HPDE6-E6E7 (cell line): ENCODE measurements at regions not wholly inside any gene's neighbourhood (a gene's known extent, or its start where the extent isn't known, plus 50 kb on each side); places are given as distances from the start of the nearest gene placed in this dataset.

Experiments
- DNase-seq: peaks from one replicate; pipeline ENCODE4 v3.0.0; 2011; ENCODE audit warnings: missing footprints; ENCODE audit errors: extremely low spot score

GRCh38 chr2:217165547-217165946 is 305.7 kb upstream of the TNP1 start:
- no peak for DNase-seq

- no peak for DNase-seq
Observed at GRCh38 chr2:217163987-217164386, 304.1 kb upstream of the TNP1 start.

GRCh38 chr2:217162533-217162932 is 302.7 kb upstream of the TNP1 start:
- no peak for DNase-seq

DNA sequence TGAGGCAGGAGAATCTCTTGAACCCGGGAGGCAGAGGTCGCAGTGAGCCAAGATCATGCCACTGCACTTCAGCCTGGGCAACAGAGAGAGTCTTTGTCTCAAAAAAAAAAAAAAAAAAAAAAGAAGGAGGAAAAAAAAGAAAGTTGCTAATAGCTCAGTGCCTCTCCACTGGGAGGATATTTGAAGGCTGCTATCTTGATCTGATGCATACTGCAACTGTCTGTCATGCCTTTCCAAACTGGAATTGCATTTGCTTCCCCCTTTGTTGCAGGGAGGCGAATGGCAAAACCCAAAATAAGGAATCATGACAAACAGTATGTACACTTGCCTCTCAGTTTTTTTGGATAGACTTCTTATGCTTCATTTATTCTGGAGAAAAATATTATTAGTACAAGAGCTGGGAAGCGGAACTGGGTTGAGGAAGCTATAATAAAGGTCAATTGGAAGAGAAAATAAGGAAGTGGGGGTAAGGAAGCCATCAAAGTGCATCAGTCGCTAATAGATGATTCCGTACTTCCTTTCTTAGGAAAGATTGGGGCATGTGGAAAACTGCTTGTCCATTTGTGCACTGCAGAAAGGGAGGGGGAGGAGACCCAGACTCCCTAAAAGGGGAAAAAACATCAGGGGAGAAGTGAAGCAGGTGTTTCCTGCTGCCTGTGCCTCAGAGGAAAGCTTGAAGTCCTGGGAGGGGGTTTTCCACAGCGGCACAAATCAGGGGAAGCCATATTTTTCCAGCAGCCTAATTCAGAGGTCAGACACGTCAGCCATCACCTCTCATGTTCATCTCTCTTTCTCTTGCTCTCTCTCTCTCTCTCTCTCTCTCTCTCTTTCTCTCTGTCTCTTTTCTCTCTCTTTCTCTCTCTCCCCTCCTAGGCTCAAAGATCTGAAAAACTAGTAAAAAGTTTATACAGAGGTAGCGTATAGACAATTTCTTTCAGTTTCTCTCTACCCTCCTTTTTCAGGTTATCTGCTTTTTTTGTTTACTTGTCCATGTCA is 301.4 kb upstream of the TNP1 start:
- no peak for DNase-seq

DNA sequence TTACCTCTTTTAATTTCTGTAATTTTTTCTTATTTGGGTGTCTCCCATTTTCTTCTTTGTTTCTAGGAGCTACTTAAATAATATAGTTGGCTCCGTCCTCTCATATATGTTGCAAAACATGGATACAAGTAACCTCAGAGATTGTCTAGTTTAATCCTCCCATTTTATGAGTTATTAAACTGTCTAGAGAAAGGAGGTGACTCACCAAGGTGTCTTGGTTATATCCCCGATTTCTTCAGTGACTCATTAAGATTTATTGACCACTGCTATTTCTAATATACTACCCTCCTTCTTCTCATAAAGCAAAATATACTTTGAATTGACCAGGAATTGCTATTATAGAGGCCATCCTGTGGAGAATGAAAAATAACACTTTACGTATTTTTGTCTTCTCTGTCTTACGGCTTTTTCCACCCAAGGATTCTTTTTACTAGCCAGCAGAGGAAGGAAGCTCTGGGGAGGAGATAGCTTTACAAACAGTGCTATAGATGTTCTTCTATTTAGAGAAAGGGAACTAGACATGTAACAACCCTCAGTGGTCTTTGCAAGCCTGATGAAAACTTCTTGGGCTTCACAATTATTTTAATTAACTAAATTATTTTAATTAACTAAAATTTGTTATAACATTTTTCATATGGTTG is 300.4 kb upstream of the TNP1 start:
- DNase-seq: peak; percentile 16

DNA sequence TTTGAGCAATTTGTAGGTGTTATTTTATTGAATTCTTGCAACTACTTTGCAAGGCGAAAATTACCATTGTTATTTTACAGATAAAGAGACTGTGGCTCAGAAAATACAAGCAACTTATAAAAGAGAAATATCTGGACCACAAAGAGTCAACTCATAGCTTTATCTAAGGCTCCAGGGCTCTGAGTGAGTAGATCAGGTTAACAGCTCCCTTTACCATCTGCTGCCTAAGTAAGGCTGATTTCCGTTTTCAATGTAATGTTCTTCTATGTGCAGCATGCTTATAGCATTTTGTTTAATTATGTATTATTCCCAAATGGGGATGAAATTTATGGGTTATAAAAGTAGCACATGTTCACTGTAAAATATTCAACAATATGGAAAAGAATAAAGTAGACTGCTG is 299.1 kb upstream of the TNP1 start:
- DNase-seq: no peak

- DNase-seq: no peak
Observed at GRCh38 chr2:217157581-217157980, 297.7 kb upstream of the TNP1 start.

- DNase-seq: no peak
Observed at GRCh38 chr2:217156801-217157200, 296.9 kb upstream of the TNP1 start.

- DNase-seq: no peak
Observed at GRCh38 chr2:217154923-217155322, 295.1 kb upstream of the TNP1 start.

- no peak for DNase-seq
Observed at GRCh38 chr2:217153510-217153909, 293.6 kb upstream of the TNP1 start.

DNA sequence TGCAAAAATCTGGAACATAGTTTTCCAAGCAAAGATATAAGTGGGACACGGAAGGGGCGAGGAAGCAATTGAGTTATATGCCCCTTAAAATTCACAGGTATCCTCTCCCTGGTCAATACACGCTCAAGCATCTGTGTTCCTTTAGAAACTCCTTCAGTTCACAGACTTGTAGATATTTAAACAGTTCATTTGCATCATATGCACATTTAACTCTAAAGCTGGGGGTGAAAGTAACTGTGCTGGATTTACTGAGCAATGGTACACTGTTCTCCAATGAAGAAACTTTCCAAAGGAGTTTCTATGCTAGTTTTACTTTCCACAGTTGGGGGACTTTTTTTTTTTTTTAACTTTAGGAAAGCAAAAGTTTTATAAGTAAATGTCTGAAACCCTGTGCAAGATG is 293.0 kb upstream of the TNP1 start:
- no peak for DNase-seq

DNA sequence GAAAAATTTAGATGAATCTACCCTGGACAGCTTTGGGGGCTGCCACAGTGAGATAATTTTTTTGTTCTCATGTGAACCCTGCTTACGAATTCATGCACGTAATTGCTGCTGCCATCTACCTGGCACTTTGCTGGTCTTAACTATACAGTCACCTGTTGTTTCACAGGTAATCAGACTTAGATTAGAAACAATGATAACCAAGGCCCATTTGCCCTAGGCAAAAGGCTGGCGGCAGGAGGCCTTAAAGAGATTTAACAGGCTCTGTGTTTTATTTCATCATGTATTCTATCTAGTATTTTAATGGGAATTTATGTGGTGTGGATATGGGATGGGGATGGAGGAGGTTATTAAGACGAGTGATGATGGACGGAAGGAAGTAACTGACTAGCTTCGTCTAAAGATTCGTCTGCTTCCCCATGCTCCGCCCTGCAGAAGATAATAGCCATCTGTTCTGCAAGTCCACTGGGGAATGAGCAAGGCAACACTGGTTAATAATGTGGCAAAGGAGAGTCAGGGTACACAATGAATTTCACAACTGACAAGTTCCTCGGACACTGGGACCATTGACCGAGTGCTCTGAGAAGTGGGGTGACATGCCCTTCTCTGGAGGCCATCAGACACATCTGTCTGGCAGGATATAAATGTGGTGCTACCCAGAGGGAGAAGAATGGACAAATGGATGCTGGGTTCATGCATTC is 291.8 kb upstream of the TNP1 start:
- no peak for DNase-seq

- no peak for DNase-seq
Observed at GRCh38 chr2:217150236-217150635, 290.4 kb upstream of the TNP1 start.

GRCh38 chr2:217149087-217149660 is 289.3 kb upstream of the TNP1 start:
- DNase-seq: no peak

GRCh38 chr2:217147818-217148217 is 288.0 kb upstream of the TNP1 start:
- no peak for DNase-seq

DNA sequence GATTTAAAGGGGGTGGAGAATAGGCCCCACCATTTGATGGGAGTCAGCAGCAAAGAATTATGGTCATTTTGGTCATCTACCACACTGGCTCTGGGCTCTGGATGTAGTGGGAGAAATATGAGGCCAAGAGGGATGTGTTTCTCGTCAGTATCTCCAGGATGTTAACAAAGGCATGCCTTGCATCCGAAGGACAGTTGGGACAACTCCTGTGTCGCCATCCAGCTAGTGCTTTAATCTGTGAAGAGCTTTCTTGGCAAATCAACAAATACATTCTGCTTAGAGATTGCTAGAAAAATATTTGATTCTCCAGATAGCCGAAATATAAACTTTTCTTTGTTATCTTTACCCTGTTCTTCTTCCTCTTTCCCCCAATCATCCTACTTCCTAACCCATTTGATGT is 287.1 kb upstream of the TNP1 start:
- DNase-seq: no peak

- no peak for DNase-seq
Observed at GRCh38 chr2:217142649-217143266, 282.9 kb upstream of the TNP1 start.

- DNase-seq: no peak
Observed at GRCh38 chr2:217138284-217138683, 278.4 kb upstream of the TNP1 start.

GRCh38 chr2:217127744-217128143 is 267.9 kb upstream of the TNP1 start:
- DNase-seq: no peak

GRCh38 chr2:217125014-217125413 is 265.1 kb upstream of the TNP1 start:
- no peak for DNase-seq

DNA sequence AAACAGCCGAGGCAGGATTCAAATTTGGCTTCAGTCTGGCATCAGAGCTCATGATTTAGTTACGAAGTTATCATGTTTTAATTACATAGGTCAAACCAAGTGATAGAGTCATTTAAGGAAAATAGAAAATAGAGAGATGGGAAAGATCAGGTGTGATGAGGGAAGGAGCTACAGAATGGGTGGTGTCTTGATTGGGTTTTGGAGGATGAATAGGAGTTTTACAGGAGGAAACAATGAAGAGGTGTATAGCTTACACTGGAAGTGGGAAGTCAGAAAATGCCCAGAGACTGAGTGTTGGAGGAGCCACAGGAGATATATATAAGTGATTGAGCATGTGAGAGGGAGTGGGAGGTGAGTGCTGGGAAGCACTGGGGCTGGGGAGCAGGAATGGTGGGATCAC is 264.2 kb upstream of the TNP1 start:
- no peak for DNase-seq

GRCh38 chr2:217121565-217121964 is 261.7 kb upstream of the TNP1 start:
- DNase-seq: no peak
